ENCODE measurements at regions not wholly inside any gene's neighbourhood (a gene's known extent, or its start where the extent isn't known, plus 50 kb on each side); places are given as distances from the start of the nearest gene placed in this dataset.

DNA sequence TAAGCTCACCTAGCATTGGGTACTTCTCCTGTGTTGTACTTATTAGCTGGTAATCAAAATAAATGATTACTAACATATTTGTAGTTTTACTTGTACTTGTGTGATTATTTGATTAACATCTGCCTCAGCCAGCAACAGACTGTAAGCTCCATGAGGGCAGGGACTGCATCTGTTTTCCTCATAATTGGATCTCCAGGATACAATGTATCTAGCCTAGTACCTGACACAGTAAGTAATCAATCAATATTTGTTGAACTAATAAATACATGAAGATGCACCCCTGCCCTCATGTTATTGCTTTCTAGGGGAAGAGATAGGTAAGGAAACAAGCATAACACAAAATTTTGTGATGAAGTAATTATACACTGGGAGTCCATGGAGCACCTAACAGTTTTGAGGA is 101.5 kb downstream of the TENT5C start:
- TF ChIP-seq, protein P1, sequence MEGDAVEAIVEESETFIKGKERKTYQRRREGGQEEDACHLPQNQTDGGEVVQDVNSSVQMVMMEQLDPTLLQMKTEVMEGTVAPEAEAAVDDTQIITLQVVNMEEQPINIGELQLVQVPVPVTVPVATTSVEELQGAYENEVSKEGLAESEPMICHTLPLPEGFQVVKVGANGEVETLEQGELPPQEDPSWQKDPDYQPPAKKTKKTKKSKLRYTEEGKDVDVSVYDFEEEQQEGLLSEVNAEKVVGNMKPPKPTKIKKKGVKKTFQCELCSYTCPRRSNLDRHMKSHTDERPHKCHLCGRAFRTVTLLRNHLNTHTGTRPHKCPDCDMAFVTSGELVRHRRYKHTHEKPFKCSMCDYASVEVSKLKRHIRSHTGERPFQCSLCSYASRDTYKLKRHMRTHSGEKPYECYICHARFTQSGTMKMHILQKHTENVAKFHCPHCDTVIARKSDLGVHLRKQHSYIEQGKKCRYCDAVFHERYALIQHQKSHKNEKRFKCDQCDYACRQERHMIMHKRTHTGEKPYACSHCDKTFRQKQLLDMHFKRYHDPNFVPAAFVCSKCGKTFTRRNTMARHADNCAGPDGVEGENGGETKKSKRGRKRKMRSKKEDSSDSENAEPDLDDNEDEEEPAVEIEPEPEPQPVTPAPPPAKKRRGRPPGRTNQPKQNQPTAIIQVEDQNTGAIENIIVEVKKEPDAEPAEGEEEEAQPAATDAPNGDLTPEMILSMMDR (IDR thresholded peaks at IDR 0.05) = no peak
- no peak for TF ChIP-seq POLR2A (IDR thresholded peaks at IDR 0.05)

Data from heart left ventricle (tissue), 13 donors.